ENCODE measurements at regions not wholly inside any gene's neighbourhood (a gene's known extent, or its start where the extent isn't known, plus 50 kb on each side); places are given as distances from the start of the nearest gene placed in this dataset.

GRCh38 chr12:31865023-31865422 is 94.2 kb upstream of the RESF1 start:
- TF ChIP-seq EP300 (IDR thresholded peaks at IDR 0.05) (no peak), POLR2A (IDR thresholded peaks at IDR 0.05) (no peak)
- TF ChIP-seq, protein P1, sequence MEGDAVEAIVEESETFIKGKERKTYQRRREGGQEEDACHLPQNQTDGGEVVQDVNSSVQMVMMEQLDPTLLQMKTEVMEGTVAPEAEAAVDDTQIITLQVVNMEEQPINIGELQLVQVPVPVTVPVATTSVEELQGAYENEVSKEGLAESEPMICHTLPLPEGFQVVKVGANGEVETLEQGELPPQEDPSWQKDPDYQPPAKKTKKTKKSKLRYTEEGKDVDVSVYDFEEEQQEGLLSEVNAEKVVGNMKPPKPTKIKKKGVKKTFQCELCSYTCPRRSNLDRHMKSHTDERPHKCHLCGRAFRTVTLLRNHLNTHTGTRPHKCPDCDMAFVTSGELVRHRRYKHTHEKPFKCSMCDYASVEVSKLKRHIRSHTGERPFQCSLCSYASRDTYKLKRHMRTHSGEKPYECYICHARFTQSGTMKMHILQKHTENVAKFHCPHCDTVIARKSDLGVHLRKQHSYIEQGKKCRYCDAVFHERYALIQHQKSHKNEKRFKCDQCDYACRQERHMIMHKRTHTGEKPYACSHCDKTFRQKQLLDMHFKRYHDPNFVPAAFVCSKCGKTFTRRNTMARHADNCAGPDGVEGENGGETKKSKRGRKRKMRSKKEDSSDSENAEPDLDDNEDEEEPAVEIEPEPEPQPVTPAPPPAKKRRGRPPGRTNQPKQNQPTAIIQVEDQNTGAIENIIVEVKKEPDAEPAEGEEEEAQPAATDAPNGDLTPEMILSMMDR (IDR thresholded peaks at IDR 0.05), result no peak

All from tibial nerve (tissue), 4 donors.